Esophagus squamous epithelium (tissue), 5 donors: ENCODE measurements at regions not wholly inside any gene's neighbourhood (a gene's known extent, or its start where the extent isn't known, plus 50 kb on each side); places are given as distances from the start of the nearest gene placed in this dataset.

Experiments
- DNase-seq: peaks from one replicate; lab custom pipeline; 2025; lab: John Stamatoyannopoulos, UW
- H3K27ac ChIP-seq, 4 donors: fragments of 200-600 bp; sonication (generic); one replicate each; pipeline ENCODE4 v1.5.1; 2016 to 2019; ENCODE audit warnings: mild to moderate bottlenecking in 1 of 4
- H3K27me3 ChIP-seq, 4 donors: fragments of 200-600 bp; sonication (generic); 1 replicate in 3 of 4; 2 replicates in 1 of 4; pipeline versions ENCODE4 v1.5.1 to v1.6.0; 2017 to 2021; ENCODE audit warnings: antibody characterized with exemption in 1 of 4
- H3K36me3 ChIP-seq, 3 donors: fragments of 200-600 bp; sonication (generic); one replicate each; pipeline ENCODE4 v1.5.1; 2016 to 2019
- H3K4me1 ChIP-seq, 3 donors: fragments of 200-600 bp; sonication (generic); one replicate each; pipeline ENCODE4 v1.5.1; 2017 to 2019
- H3K4me3 ChIP-seq, 4 donors: fragments of 200-600 bp; sonication (generic); 1 replicate in 3 of 4; 2 replicates in 1 of 4; pipeline ENCODE4 v1.5.1; 2016 to 2019; ENCODE audit warnings: mild to moderate bottlenecking in 2 of 4, moderate library complexity in 1 of 4
- H3K9me3 ChIP-seq, 3 donors: fragments of 200-600 bp; sonication (generic); one replicate each; pipeline ENCODE4 v1.5.1; 2016 to 2019
- CTCF ChIP-seq, 6 experiments: fragments of 450-650 bp in 4 of 6; fragments of 200-600 bp in 2 of 6; sonication (generic) in 2 of 6; IDR thresholded peaks; one replicate each; pipeline ENCODE4 v1.5.1; 2016 to 2019; ENCODE audit warnings: antibody characterized with exemption in 6 of 6, mild to moderate bottlenecking in 4 of 6, moderate library complexity in 4 of 6
- POLR2A ChIP-seq, 4 donors: fragments of 450-650 bp; IDR thresholded peaks; one replicate each; pipeline ENCODE4 v1.6.1; 2017; ENCODE audit warnings: antibody characterized with exemption in 4 of 4, mild to moderate bottlenecking in 4 of 4, moderate library complexity in 3 of 4
- WGBS, 2 donors: methylation state at CpG; one replicate each; pipeline ENCODE4 v1.1.5; 2018; 5-methylcytosine and 5-hydroxymethylcytosine counted together
- intact Hi-C: fragments of 100-400 bp; cut with DNase I; formaldehyde crosslinking; loops from one replicate; pipeline ENCODE4 v1.15.0; 2022
- donor health status: DM: yes; HTN: yes; CAD: no.

- H3K27ac ChIP-seq: no peak overlapping the region
- TF ChIP-seq POLR2A (IDR thresholded peaks at IDR 0.05) (no peak), CTCF (IDR thresholded peaks at IDR 0.05) (no peak)
- no peaks in the 10 kb centered on the region for H3K9me3 ChIP-seq
- H3K36me3 ChIP-seq: no peaks in the 10 kb centered on the region
- intact Hi-C loops: no loop called here
- H3K4me1 ChIP-seq: peaks cover 0 to 4% (median 0%) of the 10 kb centered on the region in 3 donors
- no peaks in the 10 kb centered on the region for H3K27me3 ChIP-seq
- 21 to 38% methylated on average over 1 of the region's 1 CpG for WGBS, 2 donors
- H3K4me3 ChIP-seq: no peak overlapping the region
- no peak for DNase-seq
Measured at GRCh38 chr6:9204171-9204570, 768.8 kb upstream of the SLC35B3 start.

- H3K27me3 ChIP-seq: no peaks in the 10 kb centered on the region
- no peaks in the 10 kb centered on the region for H3K9me3 ChIP-seq
- H3K27ac ChIP-seq: no peak overlapping the region
- no peak for DNase-seq
- no peak overlapping the region for H3K4me3 ChIP-seq
- intact Hi-C loops: no loop called here
- TF ChIP-seq POLR2A (IDR thresholded peaks at IDR 0.05) (no peak), CTCF (IDR thresholded peaks at IDR 0.05) (no peak)
- H3K36me3 ChIP-seq: no peaks in the 10 kb centered on the region
- H3K4me1 ChIP-seq: peaks cover 0 to 4% (median 0%) of the 10 kb centered on the region in 3 donors
Measured at GRCh38 chr6:9200712-9201111, 765.4 kb upstream of the SLC35B3 start.

GRCh38 chr6:9197726-9198125 lies 762.4 kb upstream of the SLC35B3 start:
- Histone ChIP-seq H3K27ac (no peak overlapping the region), H3K4me1 (no peaks in the 10 kb centered on the region), H3K36me3 (no peaks in the 10 kb centered on the region), H3K9me3 (no peaks in the 10 kb centered on the region), H3K4me3 (no peak overlapping the region), H3K27me3 (no peaks in the 10 kb centered on the region)
- DNase-seq: no peak
- TF ChIP-seq CTCF (IDR thresholded peaks at IDR 0.05) (no peak), POLR2A (IDR thresholded peaks at IDR 0.05) (no peak)
- 44 to 57% methylated on average over 3 of the region's 3 CpGs for WGBS, 2 donors
- intact Hi-C loops: no loop called here

DNA sequence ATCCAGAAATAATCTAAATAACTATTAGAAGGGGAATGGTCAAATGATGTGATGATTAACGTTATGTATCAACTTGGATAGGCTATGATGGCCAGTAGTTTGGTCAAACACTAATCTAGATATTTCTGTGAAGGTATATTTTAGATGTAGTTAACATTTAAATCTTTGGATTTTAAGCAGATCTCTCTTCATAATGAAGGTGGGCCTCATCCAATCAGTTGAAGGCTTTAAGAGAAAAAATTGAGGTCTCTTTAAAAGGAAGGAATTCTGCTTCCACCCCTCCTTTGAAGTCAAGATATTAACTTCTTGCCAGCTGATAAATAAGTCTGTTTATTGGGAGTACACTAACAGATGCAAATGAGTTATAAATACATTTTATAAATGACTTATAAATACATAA lies 760.0 kb upstream of the SLC35B3 start:
- Histone ChIP-seq H3K4me3 (no peak overlapping the region), H3K9me3 (no peaks in the 10 kb centered on the region), H3K27ac (no peak overlapping the region), H3K27me3 (no peaks in the 10 kb centered on the region), H3K4me1 (no peaks in the 10 kb centered on the region), H3K36me3 (no peaks in the 10 kb centered on the region)
- TF ChIP-seq POLR2A (IDR thresholded peaks at IDR 0.05) (no peak), CTCF (IDR thresholded peaks at IDR 0.05) (no peak)
- DNase-seq: no peak
- intact Hi-C loops: no loop called here
- 69% methylated on average over 1 of the region's 1 CpG for WGBS, 2 donors

DNA sequence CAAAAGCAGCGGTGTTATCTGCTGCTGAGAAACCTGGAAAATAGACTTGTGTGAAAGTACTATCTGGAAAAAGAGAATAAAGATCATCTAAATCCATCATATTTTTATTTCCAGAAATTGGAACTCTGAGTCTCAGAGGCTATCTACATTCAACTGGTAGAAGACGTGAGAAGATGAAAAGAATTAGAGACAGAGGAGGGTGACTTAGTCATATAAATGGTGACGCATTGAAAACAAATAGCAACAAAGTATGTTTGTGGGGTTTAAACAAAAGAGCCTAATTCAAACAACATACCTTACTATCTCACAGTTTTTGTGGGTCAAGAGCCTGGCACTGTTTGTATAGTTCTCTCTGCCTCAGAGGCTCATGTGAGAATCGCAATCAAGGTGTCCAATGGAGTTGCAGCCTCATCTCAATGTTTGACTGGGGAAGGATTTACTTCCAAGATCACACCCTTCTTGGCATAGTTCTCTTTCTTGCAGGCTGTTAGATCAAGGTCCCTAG lies 757.1 kb upstream of the SLC35B3 start:
- 91 to 94% methylated on average over 4 of the region's 4 CpGs for WGBS, 2 donors
- Histone ChIP-seq H3K4me1 (no peaks in the 10 kb centered on the region), H3K36me3 (no peaks in the 10 kb centered on the region), H3K9me3 (no peaks in the 10 kb centered on the region), H3K4me3 (no peak overlapping the region), H3K27ac (no peak overlapping the region), H3K27me3 (no peaks in the 10 kb centered on the region)
- no peak for TF ChIP-seq POLR2A (IDR thresholded peaks at IDR 0.05)
- TF ChIP-seq CTCF (IDR thresholded peaks at IDR 0.05): no peak
- no peak for DNase-seq
- intact Hi-C loops: no loop called here
